ENCODE measurements at regions not wholly inside any gene's neighbourhood (a gene's known extent, or its start where the extent isn't known, plus 50 kb on each side); places are given as distances from the start of the nearest gene placed in this dataset.

DNA sequence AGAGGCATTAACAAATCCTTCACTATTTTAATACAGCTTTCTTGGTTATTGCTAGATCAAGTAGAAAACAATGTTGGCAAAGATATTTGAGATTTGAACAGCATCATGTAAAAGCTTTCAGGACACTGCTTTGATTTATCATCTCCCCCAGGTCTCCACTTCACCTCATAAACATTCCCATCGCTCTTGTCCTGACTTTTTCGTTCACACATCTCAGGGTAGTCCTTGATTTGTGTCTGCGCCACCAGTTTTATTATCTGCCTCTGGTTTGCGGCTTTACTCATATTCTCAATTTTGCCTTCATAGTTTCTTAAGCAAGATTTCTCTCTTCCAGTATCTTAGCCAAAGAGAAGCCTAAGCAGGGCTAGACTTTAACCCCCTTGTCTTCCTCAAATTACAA, 63.5 kb upstream of the ROR1 start:
- no peak for DNase-seq (ENCODE audit: extremely low spot score)
- TF ChIP-seq, protein P1, sequence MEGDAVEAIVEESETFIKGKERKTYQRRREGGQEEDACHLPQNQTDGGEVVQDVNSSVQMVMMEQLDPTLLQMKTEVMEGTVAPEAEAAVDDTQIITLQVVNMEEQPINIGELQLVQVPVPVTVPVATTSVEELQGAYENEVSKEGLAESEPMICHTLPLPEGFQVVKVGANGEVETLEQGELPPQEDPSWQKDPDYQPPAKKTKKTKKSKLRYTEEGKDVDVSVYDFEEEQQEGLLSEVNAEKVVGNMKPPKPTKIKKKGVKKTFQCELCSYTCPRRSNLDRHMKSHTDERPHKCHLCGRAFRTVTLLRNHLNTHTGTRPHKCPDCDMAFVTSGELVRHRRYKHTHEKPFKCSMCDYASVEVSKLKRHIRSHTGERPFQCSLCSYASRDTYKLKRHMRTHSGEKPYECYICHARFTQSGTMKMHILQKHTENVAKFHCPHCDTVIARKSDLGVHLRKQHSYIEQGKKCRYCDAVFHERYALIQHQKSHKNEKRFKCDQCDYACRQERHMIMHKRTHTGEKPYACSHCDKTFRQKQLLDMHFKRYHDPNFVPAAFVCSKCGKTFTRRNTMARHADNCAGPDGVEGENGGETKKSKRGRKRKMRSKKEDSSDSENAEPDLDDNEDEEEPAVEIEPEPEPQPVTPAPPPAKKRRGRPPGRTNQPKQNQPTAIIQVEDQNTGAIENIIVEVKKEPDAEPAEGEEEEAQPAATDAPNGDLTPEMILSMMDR (IDR thresholded peaks at IDR 0.05; ENCODE audit: control extremely low read depth, extremely low read depth, low read depth, missing control alignments) = no peak
- POLR2A ChIA-PET = no interaction called here
- CTCF ChIA-PET = interaction anchor here (1.2 to 1.6 kb wide), 4 partner anchors 8 to 463 kb away, joined by 3 read pairs; partner anchors contain the start of gene ROR1

DNA sequence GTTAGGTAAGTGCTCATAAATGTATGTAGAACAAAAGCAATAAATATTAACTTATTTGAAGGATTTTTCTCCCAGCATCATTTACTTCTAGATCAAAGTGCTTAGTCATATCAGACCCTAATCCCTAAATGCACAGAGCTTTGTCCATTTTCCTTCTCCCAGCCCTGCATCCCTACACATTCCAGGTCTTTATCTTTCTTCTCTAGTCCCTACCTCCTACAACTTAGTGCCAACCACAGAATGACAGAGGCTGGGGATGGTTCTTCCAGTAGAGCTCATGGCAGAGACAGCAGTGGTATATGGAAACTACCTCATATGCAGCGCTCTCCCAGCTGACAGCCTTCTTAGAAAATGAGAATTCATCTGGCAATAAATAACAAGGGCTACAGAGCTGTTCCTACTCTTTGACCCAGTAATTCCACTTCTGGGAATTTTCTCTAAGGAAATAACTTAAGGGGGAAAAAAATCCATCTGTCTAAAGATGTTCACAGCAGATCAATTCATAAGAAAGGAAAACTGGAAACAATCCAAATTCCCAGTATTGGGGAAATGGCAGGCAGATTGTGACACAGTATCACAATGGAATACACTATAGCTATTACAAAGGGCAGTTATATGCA, 62.9 kb upstream of the ROR1 start:
- DNase-seq (ENCODE audit: extremely low spot score) = no peak
- TF ChIP-seq, protein P1 (IDR thresholded peaks at IDR 0.05; ENCODE audit: control extremely low read depth, extremely low read depth, low read depth, missing control alignments) = no peak
- ChIA-PET CTCF (interaction anchor here (1.2 to 1.6 kb wide), 5 partner anchors 8 to 462 kb away, joined by 3 to 7 read pairs (median 3); partner anchors contain the start of gene ROR1), POLR2A (no interaction called here)

DNA sequence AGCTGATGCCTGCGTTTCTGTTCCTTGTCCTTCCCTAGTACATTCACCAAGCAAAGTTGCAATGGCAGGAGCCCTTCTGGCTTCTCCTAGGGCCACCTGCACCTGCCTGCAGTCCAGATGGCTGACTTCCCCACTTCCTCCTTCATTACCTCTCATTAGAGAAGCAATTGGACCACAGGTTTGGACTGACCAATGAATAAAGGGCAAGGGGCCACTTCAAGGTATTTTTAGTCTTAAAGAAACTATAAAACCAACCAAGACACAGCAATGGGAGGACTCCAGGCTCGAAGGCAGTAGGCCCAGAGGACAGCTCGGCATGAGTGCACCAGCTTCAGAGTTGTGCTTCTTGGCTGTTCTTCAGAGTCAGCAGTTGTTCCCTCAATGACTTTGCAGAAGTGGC, 60.8 kb upstream of the ROR1 start:
- ChIA-PET CTCF (interaction anchor here (0.7 kb wide), 1 partner anchor 22 kb away, joined by 3 read pairs; no protein-coding TSS in a partner anchor), POLR2A (no interaction called here)
- TF ChIP-seq, protein P1 (IDR thresholded peaks at IDR 0.05; ENCODE audit: control extremely low read depth, extremely low read depth, low read depth, missing control alignments) = no peak
- no peak for DNase-seq (ENCODE audit: extremely low spot score)

DNA sequence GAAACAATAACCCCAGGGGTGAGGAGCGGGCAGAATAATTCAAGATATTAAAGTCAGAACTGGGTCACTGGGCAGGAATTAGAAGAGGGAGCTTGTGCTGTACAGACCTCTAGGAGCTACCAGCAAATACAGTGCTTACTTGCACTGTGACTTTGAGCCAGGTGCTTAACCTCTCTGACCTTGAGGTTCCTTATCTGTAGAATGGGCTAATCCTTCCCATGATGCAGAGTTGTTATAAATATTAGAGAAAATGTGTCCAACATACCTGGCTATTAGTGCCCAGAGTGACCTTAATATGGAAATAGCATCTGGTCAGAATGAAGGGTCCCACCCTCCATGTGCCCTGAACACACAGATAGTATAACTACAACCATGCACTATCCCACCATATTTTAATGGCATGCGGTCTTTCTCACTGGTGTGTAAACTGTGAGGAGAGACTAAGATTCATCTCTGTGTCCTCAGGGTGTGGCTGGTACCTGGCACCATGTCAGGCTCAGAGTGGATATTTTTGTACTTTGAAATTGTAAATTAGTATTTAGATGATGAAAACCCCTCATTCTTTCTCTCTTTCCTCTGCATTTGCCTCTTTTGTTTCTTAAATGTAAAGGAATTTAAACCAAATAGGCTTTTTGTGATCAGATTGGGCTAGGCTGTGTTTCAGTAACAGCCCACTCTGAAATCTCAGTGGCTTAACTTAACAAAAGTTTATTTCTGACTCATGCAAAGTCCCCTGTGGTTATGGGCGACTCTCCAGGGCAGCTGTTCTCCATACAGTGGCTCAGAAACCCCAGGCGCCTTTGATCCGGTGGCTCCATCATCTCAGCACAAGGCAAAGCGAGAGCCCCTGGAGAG, 60.0 kb upstream of the ROR1 start:
- TF ChIP-seq, protein P1 (IDR thresholded peaks at IDR 0.05; ENCODE audit: control extremely low read depth, extremely low read depth, low read depth, missing control alignments) = no peak
- CTCF ChIA-PET = interaction anchor here (0.7 kb wide), 1 partner anchor 22 kb away, joined by 3 read pairs; no protein-coding TSS in a partner anchor
- POLR2A ChIA-PET = no interaction called here
- no peak for DNase-seq (ENCODE audit: extremely low spot score)

DNA sequence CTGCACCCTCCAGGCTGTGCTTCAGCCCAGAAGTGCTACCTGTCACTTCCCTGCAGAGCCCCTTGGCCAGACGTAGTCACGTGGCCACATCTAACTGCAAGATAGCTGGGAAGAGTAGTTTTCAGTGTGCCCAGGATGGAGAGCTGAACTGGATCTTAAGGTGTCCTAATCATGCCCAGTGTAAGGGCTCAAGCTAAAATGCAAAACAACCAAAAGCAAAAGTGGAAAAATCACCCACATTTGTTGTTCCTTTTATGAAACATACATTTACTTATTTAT, 59.4 kb upstream of the ROR1 start:
- CTCF ChIA-PET = no interaction called here
- DNase-seq (ENCODE audit: extremely low spot score) = no peak
- POLR2A ChIA-PET = no interaction called here
- TF ChIP-seq, protein P1 (IDR thresholded peaks at IDR 0.05; ENCODE audit: control extremely low read depth, extremely low read depth, low read depth, missing control alignments) = no peak

DNA sequence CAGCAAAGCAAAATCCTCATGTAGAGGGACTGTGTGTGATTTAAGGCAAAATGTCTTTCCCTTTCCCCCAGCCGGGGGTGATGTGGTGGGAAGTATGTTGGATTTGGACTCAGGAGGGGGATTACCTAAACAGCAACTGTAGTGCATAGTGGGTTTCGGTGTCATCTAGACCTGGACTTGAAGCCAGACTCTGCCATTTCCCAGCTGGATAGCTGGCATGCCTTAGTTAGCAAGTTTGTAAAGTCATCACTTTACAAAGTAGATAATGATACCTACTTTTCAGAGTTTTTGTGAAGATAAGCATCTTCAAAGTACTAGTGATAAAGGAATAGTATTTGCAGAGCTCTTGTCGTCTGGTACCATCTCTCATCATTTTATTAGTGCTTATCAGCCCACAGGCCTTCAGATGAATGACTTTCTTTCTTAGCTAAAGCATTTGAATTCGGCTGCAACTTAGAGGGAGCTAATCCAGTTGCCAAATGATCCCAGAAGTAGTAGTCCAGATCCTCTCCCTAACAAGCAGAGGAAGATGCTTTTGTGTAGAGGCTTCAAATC, 56.2 kb upstream of the ROR1 start:
- TF ChIP-seq, protein P1 (IDR thresholded peaks at IDR 0.05; ENCODE audit: control extremely low read depth, extremely low read depth, low read depth, missing control alignments) = no peak
- CTCF ChIA-PET = interaction anchor here (0.9 to 1.6 kb wide), 3 partner anchors 9 to 389 kb away, joined by 3 to 4 read pairs (median 4); no protein-coding TSS in a partner anchor

More for the DNA sequence above, 56.2 kb upstream of the ROR1 start:
- DNase-seq (ENCODE audit: extremely low spot score) = no peak
- POLR2A ChIA-PET = interaction anchor here (0.5 kb wide), 1 partner anchor 26 kb away, joined by 5 read pairs; no protein-coding TSS in a partner anchor
